H1 (cell line): ENCODE measurements at regions not wholly inside any gene's neighbourhood (a gene's known extent, or its start where the extent isn't known, plus 50 kb on each side); places are given as distances from the start of the nearest gene placed in this dataset.

Source experiments
- ATF3 ChIP-seq: IDR thresholded peaks from 2 replicates; pipeline ENCODE4 v1.6.1; 2011; ENCODE audit warnings: low read depth, mild to moderate bottlenecking, low read length; ENCODE audit not compliant: insufficient read depth
- BRCA1 ChIP-seq: IDR thresholded peaks from 2 replicates; pipeline ENCODE4 v1.6.1; 2012; ENCODE audit warnings: low read depth, low read length, improper control_type of control experiment
- CREB1 ChIP-seq: IDR thresholded peaks from 2 replicates; pipeline ENCODE4 v1.6.1; 2012; ENCODE audit warnings: inconsistent platforms
- E2F6 ChIP-seq: IDR thresholded peaks from 2 replicates; pipeline ENCODE4 v1.6.1; 2012; ENCODE audit warnings: inconsistent platforms
- EZH2 ChIP-seq: fragments of 200-600 bp; sonication (generic); IDR thresholded peaks from 2 replicates; pipeline ENCODE4 v1.7.1; 2012; ENCODE audit warnings: low read depth, mild to moderate bottlenecking, moderate library complexity, low read length, inconsistent platforms; ENCODE audit not compliant: severe bottlenecking
- RNF2 ChIP-seq: fragments of 200-900, 300-1000 bp; sonication (generic); IDR thresholded peaks from 2 replicates; pipeline ENCODE4 v1.7.1; 2016; ENCODE audit warnings: borderline replicate concordance, low read depth, mild to moderate bottlenecking, antibody characterized with exemption, low read length; ENCODE audit not compliant: poor library complexity, severe bottlenecking; ENCODE audit errors: missing control alignments
- SAP30 ChIP-seq: fragments of 300-600 bp; sonication (generic); IDR thresholded peaks from 2 replicates; pipeline ENCODE4 v1.7.1; 2012; ENCODE audit warnings: low read length, moderate library complexity, mild to moderate bottlenecking, inconsistent platforms; ENCODE audit not compliant: insufficient read depth, insufficient replicate concordance
- SUZ12 ChIP-seq: fragments of 200-600 bp; sonication (generic); IDR thresholded peaks from 2 replicates; pipeline ENCODE4 v1.6.1; 2012; ENCODE audit warnings: mild to moderate bottlenecking, inconsistent platforms, low read length, moderate library complexity, mixed read lengths

- TF ChIP-seq EZH2 = peak; percentile 56
- peak; percentile 32; the same call in 1 of the 2 replicates for TF ChIP-seq SUZ12
- TF ChIP-seq CREB1 = no peak
- TF ChIP-seq SAP30 = peak; percentile 59
- TF ChIP-seq ATF3 = no peak
- peak; percentile 80 for TF ChIP-seq RNF2
- TF ChIP-seq E2F6 = peak; percentile 66
- TF ChIP-seq BRCA1 = no peak
These were observed 65.6 kb upstream of the PTGR2 start (continued) for GRCh38 chr14:73785834-73786635.
